NCI-H226 (cell line): ENCODE measurements at regions not wholly inside any gene's neighbourhood (a gene's known extent, or its start where the extent isn't known, plus 50 kb on each side); places are given as distances from the start of the nearest gene placed in this dataset.

ENCODE experiments used
- DNase-seq: peaks from one replicate; pipeline ENCODE4 v3.0.0-alpha.2; 2015

DNA sequence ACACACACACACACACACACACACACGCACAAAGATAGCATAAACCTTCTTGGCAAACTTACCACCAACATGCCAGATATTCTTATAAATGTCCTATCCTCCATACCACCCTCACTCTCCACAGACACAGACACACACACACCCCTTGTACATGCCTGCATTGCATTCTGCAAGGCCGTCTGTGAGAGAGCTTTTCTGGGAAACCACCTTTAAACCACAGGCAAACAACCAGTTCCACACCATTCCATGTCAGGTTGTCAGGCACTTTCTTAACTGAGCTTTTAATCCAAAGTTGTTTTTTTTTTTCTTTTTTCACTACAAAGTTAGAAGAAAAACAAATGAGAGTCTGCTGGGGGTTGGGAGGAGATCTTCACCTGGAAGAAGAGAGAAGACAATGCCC, 221.1 kb downstream of the C1D start:
- no peak for DNase-seq

DNA sequence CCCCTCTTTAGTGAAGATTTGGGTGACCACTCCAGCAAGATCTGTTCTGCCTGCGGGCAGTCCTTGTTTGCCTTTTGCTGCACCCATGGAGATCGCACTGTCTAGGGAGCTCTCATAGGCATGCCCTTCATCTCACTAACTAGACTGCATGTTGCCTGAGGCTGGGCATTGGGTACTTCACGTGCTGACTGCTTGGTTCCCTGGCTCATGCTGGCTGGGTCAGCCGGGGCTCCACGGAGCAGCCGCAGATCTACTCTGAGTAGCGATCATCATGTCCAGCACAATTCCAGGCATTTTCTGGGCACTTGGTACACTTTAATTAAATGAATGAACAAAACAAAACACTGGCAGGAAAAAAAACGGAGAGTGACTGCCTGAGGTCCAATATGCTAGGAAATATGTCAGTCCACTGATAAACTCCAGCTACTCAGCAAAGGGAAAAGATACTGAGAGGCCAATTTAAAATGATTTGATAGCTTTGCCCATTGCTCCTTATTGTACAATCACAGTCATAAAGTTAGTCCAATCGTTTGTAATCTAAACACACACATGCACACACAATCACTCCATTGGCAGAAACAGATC, 220.3 kb downstream of the C1D start:
- no peak for DNase-seq

DNA sequence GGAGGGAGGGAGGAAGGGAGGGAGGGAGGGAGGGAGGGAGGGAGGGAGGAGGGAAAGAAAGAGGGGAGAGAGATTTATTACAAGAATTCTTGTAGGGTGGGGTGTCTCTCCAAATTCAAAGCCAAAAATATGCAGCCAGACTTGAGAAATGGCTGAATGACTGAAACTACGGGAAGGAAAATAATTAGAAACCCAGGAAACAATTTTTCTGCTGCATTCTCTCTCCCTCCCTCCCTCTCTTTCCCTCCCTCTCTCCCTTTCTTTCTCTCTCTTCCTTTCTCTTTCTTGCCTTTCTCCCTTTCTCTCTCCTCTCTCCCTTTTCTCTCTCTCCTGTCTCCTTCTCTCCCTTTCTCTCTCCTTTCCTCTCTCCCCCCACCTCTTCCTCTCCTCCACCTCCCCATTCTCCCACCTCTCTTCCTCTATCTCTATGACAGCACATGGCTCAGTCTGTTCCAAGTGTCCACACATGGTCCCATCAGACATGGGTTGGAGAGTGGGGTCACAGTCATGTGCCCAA, 218.7 kb downstream of the C1D start:
- no peak for DNase-seq

DNA sequence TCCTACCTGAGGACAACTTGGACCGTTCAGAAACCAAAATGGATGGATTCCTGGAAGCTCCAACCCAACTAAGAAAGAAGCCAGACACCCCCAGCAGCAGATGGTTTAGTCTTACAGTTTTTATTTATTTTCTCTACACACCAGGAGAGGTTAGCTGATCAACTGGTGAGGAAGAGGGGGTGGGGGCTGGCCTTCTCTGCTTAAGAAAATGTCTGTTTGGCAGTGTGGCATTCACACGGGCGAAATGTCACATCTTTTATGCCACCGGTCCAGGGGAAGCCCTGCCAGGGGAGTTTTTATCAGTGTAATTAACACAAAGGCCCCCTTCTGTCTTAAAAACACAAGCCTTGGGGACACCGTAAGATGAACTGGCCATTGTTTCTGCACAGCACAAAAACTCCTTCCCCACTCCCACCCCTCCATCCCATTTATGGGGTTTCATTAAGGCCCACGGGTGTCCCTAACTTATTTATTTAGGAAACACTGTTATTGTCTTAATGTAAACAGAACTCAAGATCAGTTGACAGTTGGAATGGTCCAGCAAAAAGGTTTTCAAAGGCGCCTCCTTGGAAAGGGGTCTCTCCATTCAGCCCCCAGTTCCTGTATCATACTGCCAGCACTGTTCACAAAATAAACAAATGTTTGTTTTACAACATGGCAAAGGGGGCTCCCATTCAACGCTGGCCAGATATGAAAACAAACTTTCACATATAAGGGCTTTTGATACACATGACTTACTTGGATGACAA, 217.0 kb downstream of the C1D start:
- no peak for DNase-seq

DNA sequence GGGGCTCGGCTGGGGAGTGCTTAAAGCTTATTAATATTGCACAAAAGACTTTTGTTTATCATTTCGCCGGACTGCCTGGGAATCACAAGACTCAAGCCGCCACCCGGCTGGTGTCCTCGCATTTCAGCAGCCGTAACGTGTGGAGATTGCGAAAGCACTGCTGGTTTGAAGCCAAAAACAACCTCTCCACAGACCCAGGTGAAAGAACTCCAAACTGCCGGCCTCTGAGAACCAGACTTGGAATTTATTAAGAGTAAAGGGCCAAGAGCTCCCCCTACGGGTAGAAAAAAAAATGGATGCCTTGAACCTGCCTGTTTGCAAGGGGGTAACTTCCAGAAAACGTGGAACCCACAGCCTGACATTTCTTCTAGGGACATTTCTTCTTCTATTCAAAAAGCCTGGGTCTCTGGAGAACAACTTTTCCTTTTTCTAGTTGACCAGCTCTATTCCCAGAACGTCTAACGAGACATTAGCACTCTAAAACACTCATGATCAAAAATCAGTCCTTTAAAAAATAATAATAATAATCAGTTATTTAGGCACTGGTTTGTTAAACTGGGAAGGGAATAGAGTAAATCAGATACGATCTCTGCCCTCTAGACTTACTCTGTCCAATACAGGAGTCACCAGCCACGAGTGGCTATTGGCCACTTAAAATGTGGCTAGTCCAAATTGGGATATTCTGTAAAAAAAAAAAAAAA, 216.3 kb downstream of the C1D start:
- DNase-seq: peak; percentile 80

DNA sequence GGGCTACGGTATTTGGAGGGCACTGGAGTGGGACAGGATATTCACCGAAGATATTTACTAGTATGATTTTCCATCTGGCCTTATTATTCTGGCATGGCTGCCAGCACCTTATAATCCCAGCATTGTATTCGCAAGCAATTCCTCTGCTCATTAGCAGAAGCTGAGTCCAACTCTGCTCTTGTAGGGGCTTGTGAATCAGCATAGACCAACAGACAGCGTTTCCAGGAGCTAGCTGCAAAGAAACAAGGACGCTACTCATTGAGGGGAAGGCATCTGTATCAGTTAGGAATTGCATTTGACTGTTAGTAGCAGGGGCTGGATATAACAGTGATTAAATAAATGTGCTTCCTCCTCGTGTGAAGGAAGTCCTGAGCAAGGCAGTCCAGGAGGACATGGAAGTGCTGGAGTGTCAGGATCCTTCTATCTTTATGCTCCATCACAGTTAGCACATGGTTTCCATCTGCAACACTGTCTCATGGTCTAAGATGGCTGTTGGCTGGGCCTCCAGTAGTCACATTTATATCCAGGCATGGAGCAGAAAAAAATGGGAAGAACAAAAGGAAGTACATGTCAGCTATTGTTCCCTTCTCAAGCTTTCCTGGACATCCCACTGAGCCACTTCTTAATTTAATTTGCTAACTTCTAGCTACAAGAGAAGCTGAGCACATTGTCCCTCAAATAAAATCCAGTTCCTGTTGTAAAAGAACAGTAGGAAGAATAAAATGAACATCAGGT, 214.1 kb downstream of the C1D start:
- DNase-seq: no peak

DNA sequence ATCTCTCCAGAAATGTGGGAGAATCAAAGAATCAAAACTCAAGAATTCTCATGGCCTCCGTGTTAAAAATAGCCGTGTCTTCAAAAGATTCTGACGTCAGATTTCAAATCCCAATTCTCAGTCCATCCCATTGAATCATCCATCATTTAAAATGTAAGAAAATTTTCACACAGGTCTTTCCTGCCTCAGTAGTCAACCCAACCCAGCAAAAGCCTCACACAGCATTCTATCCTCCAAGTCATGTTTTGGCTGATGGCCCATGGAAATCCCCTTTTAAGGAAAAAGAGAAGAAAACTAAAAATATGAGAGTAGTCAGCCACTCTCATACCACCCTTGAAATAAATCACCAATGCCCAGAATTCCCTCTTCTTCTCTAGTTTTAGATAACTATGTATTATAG, 211.8 kb downstream of the C1D start:
- no peak for DNase-seq

DNA sequence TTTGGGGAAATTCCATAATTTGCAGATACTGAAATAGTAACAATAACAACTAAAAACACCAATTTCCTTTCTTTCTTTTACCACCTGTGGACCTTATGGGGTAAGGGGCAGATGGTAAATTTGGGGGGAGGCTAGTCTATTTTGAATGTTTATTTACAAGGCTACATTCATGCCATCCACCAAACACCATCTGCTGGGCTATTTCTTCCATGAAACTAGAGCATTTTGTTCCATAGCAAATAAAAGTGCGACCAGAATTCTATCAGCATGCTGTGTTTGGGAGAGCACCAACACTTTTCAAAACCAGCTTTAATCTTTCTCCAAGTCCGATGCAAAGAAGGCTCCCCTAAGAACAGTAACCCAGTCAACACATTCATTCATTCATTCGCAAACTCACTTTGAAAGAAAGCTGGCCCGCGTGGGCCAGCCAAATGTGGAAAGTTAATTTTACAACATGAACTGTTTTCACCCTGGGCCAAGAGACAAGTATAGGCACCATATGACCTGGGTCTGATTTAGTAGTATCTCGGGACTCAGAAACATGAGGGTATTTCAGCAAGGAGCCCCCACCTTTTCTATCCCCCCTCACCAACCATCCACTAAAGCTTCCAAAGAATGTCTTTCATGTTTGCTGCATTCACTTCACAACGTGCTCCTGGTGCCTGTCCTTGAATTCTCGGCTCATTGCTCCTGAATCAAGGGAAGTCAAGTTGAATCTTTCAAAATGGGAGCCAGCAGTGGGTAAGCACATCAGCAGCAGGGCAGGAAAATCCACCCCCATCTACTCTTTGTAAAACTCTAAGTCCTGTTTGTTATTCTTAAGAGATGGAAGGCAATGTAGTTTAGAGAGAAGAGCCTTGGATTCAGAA, 210.6 kb downstream of the C1D start:
- DNase-seq: no peak

DNA sequence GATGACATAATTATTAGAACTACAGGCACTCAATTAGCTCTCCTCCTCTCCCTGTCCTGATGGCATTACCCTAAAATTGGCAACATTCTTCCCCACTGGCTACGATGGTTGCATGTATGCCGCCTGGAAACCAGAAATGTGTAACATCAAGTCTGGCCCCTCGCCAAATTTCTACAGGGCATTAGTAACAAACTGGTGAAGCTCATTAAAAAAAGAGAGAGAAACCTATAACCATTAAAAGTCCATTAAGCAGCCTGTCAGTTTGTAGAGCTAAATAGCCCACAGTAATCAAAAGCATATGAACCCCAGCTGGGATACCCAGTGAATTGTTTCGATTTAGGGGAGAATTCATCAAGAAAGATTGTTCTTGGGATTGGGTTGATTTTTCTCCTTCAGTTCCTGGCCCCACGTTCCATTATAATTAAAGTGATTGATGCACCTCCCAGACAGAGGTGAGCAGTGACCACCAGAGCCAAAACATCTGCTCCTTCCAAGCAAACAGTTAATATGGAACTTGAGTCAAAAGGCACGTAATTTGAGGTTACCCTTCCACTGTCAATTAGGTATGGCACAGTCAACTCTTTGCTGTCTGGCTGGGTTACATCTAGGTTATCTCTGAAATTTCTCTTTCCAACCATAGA, 208.6 kb downstream of the C1D start:
- no peak for DNase-seq

DNA sequence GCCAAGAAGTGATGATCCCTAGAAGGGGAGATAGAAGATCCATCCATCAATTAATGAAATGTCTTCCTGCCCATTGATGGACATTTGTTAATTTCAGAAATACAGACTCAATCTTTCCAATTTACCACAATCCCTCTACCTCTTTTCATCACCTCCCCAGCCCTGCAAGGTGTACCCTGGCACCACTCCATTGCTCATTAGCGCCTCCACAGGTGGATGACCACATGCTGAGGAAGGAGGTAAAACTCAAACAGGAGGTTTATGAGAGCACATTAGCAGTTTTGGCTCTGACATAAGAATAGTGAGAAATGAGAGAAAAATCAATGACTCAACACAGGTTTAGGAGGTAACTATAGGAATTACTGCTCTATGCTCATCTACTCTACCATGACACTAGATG, 208.0 kb downstream of the C1D start:
- no peak for DNase-seq

DNA sequence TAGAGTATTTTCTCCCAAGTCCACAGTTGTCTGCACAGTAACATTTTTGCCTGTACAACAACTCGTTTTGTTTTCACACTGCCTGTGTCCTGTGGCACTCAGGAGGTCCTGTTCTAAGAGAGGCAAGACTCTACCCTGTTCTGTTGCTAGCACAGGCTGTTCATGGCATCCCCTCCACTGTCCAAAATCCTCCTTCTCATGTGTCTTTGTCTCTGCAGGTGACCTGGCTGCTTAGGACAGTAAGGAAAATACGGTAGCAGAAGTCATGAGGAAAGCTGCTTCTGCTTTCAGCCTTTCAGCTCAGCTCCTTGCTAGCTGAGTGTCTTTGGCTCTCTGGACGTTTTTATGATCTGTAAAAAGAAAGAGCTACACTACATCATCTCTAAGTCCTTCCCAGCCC, 205.9 kb downstream of the C1D start:
- no peak for DNase-seq

DNA sequence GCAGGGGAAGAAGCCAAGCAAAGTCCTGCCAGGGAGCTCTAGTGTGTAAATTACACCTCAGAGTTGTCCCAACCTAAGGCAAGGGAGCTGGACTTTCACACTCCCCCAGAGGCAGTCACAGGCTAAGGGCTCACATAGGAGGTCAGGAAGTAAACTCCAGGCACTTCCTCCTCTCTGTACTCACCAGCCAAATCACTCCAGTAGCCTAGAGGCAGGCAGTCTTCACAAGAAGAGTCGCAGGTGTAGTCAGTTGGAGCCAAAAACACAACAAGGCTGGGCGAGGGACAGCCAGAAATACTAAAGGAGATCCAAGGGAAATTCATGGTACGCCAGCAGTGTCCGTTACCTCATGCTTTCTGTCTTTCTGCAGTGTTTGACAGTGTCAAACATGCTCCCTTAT, 205.0 kb downstream of the C1D start:
- DNase-seq: no peak

DNA sequence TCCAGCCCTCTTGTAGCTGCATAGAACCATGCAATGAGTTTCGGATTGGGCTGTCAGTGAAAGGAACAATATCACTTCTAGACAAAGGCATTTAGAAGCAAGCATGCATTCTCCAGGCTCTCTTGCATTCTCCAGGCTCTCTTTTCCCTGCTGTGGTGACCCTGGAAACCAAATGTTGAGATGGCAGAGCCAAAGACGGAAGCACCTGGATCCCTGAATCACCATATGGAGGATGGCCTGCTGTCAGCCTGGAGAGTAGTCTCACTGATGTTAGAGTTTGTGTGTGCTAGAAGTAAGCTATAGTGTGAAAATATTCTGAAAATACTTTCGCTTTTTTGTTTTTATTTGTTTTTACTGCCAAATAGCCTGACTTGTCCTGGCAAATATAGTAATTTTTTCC, 203.9 kb downstream of the C1D start:
- no peak for DNase-seq

DNA sequence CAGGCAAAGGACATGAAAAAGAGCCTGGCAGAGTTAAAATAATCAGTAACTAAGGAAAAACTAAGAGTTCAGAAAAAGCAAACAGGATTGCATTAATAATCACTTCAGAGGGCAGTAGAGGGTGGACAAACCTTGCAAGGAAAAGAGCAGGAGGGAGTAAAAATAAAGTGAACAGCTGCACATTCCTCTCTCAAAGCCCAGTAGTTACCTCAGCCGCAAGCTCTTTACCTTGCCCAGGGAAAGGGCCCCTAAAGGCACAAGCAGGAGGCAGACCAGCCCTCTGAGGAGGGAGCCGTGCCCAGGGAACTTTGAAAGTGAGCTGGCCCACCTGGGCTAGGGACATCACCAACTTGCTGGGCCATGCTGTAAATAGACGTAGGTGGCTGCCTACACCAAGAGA, 196.9 kb downstream of the C1D start:
- DNase-seq: no peak

DNA sequence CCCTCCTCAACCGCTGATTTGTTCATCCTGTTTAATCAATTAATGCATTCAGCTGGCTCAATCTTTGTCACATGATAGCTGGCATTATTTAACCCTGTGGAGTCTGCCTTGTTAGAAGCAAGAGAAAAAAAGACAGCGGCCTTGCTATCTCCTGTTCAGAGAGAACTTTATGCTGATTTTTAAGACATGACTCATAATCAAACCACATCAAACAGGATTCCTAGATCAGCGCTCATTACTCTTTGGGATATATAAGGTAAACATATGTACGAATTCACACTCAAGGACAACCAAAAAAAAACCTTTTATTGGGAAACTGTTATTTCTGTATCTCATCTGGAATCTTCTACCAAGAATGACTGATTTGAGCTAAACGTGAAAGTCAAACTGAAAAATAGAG, 195.1 kb downstream of the C1D start:
- peak; percentile 25 for DNase-seq

DNA sequence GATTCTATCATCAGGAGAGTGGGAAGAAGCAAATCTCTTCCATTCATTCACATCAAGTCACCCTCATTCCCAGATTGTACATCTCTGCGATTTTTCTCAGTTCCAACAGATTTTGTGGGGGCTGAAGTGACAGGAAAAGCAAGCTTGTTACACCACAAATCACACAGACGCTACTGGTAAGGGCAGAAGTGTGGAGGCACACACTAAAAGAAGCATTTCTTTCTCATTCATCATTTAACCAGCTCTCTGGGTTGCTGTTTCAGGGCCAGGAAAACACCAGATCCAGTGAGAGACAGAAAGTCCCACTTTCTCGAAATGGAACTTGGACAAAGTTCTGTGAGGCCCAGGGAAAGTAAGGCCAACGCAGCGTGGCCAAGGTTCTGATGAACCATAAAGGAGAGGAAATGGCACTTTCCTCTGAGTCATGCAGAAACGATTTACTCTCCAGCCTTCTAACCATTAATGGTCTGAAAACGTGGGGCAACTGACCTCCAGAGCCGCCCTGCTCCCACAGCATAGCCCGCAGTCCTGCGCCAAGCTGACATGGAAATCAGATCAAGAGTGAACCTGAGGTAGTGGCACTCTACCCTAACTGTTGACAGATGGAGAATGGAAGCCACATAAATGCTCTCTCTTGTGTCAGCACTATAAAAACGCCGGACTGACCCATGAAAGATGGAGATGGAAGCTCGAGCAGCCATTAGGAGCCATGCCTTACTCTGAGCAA, 191.0 kb downstream of the C1D start:
- DNase-seq: peak; percentile 59

DNA sequence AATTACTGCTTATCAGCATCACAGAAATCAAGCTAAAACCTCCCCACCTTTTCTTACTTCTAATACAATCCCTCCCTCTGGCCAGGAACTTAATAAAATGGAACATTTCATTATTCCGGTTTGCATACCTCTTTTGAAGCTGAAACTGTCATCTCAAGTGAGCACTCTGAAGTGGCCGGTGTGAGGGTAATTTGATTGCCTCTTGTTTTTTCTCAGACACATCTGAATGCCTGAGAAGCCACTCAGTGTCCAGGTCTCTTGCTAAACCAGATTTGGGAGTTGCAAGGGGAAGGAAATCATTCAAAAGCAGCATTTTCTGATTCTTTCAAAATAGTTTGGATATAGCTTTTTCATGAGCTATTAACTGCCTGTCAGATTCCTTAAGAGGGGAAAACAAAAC, 190.3 kb downstream of the C1D start:
- no peak for DNase-seq

DNA sequence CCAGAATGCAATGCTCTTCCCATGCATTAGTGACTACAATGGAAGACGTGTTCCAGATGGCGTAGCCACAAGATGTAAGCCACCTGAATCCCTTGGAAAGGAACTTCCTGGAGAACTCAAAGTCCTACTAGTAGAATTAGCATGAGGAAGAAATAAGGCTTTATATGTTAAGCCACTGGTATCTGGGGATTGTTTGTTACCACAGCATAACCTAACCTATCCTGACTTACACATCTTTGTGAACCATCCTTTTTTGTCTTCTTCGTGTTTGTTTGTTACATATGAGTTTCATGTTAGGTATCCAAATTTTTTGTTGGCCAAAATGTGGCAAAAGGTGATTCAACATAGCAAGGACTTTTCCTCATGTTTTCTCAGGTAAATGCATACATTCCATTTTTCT, 188.9 kb downstream of the C1D start:
- DNase-seq: no peak

DNA sequence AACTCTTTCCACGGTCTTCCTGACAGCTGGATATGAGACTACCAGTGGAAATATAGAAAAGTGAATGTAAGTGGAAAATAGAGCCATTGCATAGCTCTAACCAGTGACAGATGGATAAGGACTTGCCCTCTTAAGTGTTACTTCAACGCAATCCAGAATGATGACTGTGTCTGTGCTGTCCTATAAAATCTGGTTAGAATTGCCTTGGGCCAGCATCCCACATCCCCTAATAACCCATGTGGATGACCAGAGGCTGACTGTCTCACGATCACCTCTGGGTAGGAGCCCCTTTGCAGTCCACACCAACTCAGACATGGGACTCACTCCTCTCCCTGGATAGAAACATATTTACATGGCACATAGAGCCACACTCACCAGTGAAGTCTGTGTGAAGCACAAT, 186.6 kb downstream of the C1D start:
- no peak for DNase-seq

DNA sequence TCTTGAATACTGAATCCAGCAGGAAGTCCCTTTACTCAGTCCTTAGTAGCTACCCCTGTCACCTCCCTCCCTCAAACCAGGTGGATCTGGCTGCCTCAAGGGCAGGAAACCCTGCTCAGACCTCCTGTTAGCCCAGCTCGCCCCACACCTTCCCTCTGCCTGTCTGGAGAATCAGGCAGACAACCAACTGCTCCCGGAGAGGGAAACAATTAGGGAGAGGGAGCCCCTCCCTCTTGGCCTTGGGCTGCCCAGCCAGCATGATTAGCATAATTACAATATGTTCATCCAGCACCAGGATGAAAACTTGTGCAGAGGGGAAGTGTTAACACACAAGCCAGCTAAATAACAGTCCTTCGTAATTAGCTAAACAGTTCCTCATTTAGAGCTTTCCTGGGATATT, 185.5 kb downstream of the C1D start:
- no peak for DNase-seq

DNA sequence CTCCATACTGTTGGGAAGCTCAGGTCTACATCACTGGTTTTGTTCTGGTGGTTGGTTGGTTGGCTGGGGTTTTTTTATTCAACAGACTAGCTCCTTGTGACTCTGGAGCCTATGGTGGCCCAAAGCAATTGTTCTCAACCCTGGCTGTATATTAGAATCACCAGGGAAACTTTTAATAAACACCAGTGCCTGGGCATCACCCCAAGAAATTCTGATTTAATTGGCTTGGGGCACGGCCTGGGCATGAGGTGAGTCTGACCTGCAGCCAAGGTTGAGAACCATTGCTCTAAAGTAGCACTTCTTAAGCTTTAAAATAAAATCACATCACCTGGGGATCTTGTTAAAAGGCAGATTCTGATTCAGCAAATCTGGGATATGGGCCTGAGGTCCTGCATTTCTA, 184.1 kb downstream of the C1D start:
- no peak for DNase-seq
